Activated naive CD4-positive, alpha-beta T cell treated with anti-CD3 and anti-CD28 coated beads for 36 hours (primary cell): ENCODE measurements at regions not wholly inside any gene's neighbourhood (a gene's known extent, or its start where the extent isn't known, plus 50 kb on each side); places are given as distances from the start of the nearest gene placed in this dataset.
"Not testable (repeated sequence)": the region's sequence is repeated elsewhere in the genome, so short reads cannot be mapped to it uniquely, and the experiment has no call there.

Experiments used
- CTCF ChIA-PET: fragments of 350-600 bp; sonication (Branson Sonifier 250); formaldehyde crosslinking; loops from one replicate; lab custom pipeline; 2021; ENCODE audit warnings: antibody characterized with exemption; lab: Charles Lee
- DNase-seq: peaks from one replicate; pipeline ENCODE4 v3.0.0-alpha.2; 2020
- H3K27ac Mint-ChIP-seq: one replicate; pipeline ENCODE4 v1.8.0; 2021; ENCODE audit warnings: mild to moderate bottlenecking, mixed read lengths
- H3K27me3 Mint-ChIP-seq: one replicate; pipeline ENCODE4 v1.8.0; 2021; ENCODE audit warnings: low read depth, mixed read lengths
- H3K36me3 Mint-ChIP-seq: one replicate; pipeline ENCODE4 v1.8.0; 2021; ENCODE audit warnings: low read depth, mixed read lengths
- H3K4me1 Mint-ChIP-seq: one replicate; pipeline ENCODE4 v1.8.0; 2021; ENCODE audit warnings: low read depth, mixed read lengths
- H3K4me3 Mint-ChIP-seq: one replicate; pipeline ENCODE4 v1.8.0; 2021; ENCODE audit warnings: mild to moderate bottlenecking, moderate library complexity, mixed read lengths
- H3K9me3 Mint-ChIP-seq: one replicate; pipeline ENCODE4 v1.8.0; 2021; ENCODE audit warnings: mixed read lengths
- intact Hi-C: fragments of 100-400 bp; cut with micrococcal nuclease; formaldehyde crosslinking; loops from one replicate; pipeline ENCODE4 v1.15.1; 2023

- H3K4me1 Mint-ChIP-seq, DNase-seq, H3K27me3 Mint-ChIP-seq, H3K36me3 Mint-ChIP-seq, H3K4me3 Mint-ChIP-seq, H3K27ac Mint-ChIP-seq, H3K9me3 Mint-ChIP-seq, intact Hi-C loops, CTCF ChIA-PET: not testable (repeated sequence)
These were observed 4545.7 kb upstream of the TPTE start for GRCh38 chr21:5975719-5976118.

DNA sequence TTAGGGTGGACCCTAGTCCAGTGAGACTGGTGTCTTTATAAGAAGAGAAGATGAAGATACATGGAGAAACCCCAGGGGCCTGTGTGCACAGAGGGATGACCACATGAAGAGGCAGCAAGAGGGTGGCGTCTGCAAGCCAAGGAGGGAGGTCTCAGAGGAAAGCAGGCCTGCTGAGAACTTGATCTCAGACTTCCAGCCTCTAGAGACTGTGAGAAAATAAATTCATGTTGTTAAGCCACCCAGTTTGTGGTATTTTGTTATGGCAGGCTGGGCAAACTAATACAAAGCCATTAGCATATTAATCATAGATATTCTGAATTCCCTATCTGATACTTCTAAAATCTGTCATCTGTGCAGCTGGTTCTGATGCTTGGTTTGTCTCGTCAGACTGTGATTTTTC is 4523.8 kb upstream of the TPTE start:
- H3K27me3 Mint-ChIP-seq, H3K4me3 Mint-ChIP-seq, H3K9me3 Mint-ChIP-seq, CTCF ChIA-PET, H3K36me3 Mint-ChIP-seq, DNase-seq, H3K4me1 Mint-ChIP-seq, H3K27ac Mint-ChIP-seq, intact Hi-C loops: not testable (repeated sequence)

- intact Hi-C loops, H3K27me3 Mint-ChIP-seq, H3K27ac Mint-ChIP-seq, H3K4me3 Mint-ChIP-seq, H3K36me3 Mint-ChIP-seq, H3K9me3 Mint-ChIP-seq, DNase-seq, CTCF ChIA-PET, H3K4me1 Mint-ChIP-seq: not testable (repeated sequence)
These were observed 4505.8 kb upstream of the TPTE start for GRCh38 chr21:6015422-6016057.

GRCh38 chr21:6020460-6020859 is 4500.9 kb upstream of the TPTE start:
- H3K9me3 Mint-ChIP-seq, H3K27me3 Mint-ChIP-seq, H3K4me1 Mint-ChIP-seq, H3K4me3 Mint-ChIP-seq, DNase-seq, H3K36me3 Mint-ChIP-seq, H3K27ac Mint-ChIP-seq, intact Hi-C loops, CTCF ChIA-PET: not testable (repeated sequence)

DNA sequence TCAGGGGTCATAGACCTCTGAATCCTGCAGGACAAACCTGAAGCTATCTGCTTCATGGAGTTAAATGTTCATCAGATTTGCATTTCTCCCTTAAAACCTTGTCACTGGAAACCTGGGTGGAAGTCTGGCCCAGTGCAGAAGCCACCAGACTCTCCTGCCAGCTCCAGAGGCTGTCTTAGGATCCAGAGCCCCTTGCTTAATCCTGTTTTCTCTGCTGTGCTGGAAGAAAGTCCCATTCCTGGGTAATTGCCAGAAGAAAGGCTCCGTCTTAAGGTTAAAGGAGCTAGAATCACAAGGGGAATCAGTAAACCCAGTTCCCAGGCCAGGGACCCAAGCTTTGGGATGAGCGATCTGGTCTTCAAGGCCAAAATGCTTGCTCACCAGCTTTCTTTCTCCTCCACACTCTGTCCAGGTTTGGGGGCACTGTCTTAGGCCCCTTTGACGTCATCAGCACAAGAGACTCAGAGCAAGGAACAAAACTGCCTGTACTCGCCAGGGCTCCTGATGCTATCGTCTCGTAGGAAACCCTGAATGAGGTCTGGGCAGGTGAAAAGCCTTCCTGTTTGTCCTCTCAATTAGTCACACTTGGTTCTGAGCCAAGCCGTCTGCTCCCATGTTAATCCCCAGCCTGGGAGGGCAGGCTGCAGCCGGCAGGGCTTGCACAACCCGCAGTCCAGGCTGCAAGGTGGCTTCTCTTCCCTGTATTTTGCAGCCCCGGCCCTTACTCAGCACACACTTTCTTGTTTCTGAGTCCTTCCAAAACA is 4500.2 kb upstream of the TPTE start:
- H3K27ac Mint-ChIP-seq, H3K4me1 Mint-ChIP-seq, DNase-seq, H3K27me3 Mint-ChIP-seq, H3K4me3 Mint-ChIP-seq, CTCF ChIA-PET, H3K9me3 Mint-ChIP-seq, intact Hi-C loops, H3K36me3 Mint-ChIP-seq: not testable (repeated sequence)

GRCh38 chr21:6021717-6022270 is 4499.6 kb upstream of the TPTE start:
- CTCF ChIA-PET, H3K9me3 Mint-ChIP-seq, intact Hi-C loops, H3K4me1 Mint-ChIP-seq, H3K27ac Mint-ChIP-seq, H3K36me3 Mint-ChIP-seq, H3K4me3 Mint-ChIP-seq, H3K27me3 Mint-ChIP-seq, DNase-seq: not testable (repeated sequence)

- H3K4me3 Mint-ChIP-seq, DNase-seq, intact Hi-C loops, H3K27ac Mint-ChIP-seq, H3K27me3 Mint-ChIP-seq, H3K36me3 Mint-ChIP-seq, H3K4me1 Mint-ChIP-seq, CTCF ChIA-PET, H3K9me3 Mint-ChIP-seq: not testable (repeated sequence)
These were observed 4498.1 kb upstream of the TPTE start for GRCh38 chr21:6023331-6023730.

GRCh38 chr21:6025139-6025538 is 4496.2 kb upstream of the TPTE start:
- H3K9me3 Mint-ChIP-seq, H3K27ac Mint-ChIP-seq, CTCF ChIA-PET, DNase-seq, intact Hi-C loops, H3K36me3 Mint-ChIP-seq, H3K4me1 Mint-ChIP-seq, H3K4me3 Mint-ChIP-seq, H3K27me3 Mint-ChIP-seq: not testable (repeated sequence)

DNA sequence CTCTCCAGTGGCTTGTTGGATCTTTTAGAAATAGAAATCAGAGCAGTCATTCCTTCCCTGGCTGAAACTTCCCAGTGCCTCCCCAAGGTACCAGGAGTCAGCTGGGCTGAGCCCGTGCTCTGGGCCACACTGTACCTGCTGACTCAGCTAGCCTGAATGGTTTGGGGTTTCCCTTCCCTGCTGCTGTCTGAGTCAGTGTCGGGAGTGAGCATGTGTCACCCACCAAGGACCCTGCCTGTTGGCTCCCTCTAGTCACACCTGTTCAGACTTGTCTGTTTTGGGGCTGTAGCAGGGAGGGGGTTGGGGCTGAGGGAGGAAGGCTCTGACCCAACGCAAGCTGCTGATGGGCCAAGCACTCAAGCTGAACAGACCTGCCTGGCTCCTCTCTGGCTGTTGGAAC is 4493.9 kb upstream of the TPTE start:
- H3K27ac Mint-ChIP-seq, H3K9me3 Mint-ChIP-seq, H3K4me3 Mint-ChIP-seq, DNase-seq, H3K4me1 Mint-ChIP-seq, CTCF ChIA-PET, H3K27me3 Mint-ChIP-seq, H3K36me3 Mint-ChIP-seq, intact Hi-C loops: not testable (repeated sequence)

GRCh38 chr21:6034124-6034678 is 4487.2 kb upstream of the TPTE start:
- H3K36me3 Mint-ChIP-seq, H3K4me1 Mint-ChIP-seq, intact Hi-C loops, CTCF ChIA-PET, DNase-seq, H3K27ac Mint-ChIP-seq, H3K9me3 Mint-ChIP-seq, H3K4me3 Mint-ChIP-seq, H3K27me3 Mint-ChIP-seq: not testable (repeated sequence)

DNA sequence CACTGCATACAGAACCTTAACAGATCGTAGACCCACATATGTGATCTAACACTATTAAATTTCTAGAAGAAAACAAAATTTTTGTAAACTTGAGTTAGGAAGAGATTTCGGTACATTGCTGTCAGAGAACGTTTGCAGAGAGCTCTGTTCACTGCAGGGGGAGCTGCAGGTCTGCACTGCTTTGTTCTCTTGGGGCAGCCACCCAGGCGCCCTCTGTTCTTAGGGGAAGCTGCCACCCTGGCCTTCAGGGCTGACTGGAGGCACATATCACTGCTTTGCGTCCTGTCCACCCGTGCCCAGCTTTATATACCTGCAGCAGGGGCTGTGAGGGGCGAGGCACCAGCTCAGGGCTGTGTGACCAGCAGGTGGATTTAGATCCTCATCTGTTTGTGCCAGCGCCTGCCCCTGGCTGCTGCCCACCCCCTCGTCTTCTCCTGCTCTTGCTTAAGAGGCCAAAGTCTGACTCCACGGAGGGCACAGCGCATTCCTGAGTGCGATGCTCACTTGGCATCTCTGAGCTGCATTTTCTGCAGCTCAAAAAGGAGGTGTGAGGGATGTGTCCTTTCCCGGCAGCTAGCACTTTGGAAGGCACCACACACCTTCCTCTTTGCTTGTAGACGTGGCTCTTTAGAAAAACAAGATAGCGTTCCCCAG is 4486.4 kb upstream of the TPTE start:
- H3K27ac Mint-ChIP-seq, CTCF ChIA-PET, H3K4me3 Mint-ChIP-seq, H3K4me1 Mint-ChIP-seq, H3K27me3 Mint-ChIP-seq, DNase-seq, H3K9me3 Mint-ChIP-seq, H3K36me3 Mint-ChIP-seq, intact Hi-C loops: not testable (repeated sequence)

GRCh38 chr21:6035474-6036155 is 4485.8 kb upstream of the TPTE start:
- H3K4me1 Mint-ChIP-seq, H3K9me3 Mint-ChIP-seq, DNase-seq, CTCF ChIA-PET, H3K27ac Mint-ChIP-seq, H3K4me3 Mint-ChIP-seq, H3K36me3 Mint-ChIP-seq, intact Hi-C loops, H3K27me3 Mint-ChIP-seq: not testable (repeated sequence)
